Superior temporal gyrus (tissue), 1 donor: ENCODE measurements at regions not wholly inside any gene's neighbourhood (a gene's known extent, or its start where the extent isn't known, plus 50 kb on each side); places are given as distances from the start of the nearest gene placed in this dataset.
"Not testable (repeated sequence)": the region's sequence is repeated elsewhere in the genome, so short reads cannot be mapped to it uniquely, and the experiment has no call there.

ENCODE experiments used
- DNase-seq: peaks from one replicate; pipeline ENCODE4 v3.0.0-alpha.2; 2016; ENCODE audit errors: extremely low spot score

DNA sequence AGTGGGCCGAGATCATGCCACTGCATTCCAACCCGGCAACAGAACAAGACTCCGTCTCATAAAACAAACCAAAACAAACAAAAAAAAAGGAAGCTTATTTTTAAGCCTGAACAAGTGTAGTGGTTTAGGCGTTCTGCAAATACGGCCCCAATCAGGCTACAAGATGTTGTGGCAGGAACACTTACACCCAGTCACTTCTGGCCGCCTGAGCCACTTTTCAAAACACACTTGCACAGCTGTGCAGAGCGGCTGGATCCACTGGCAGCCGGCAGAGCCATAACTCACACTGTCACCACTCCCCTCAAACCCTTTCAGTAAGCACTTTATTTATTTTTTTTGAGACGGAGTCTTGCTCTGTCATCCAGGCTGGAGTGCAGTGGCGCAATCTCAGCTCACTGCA lies 81.0 kb upstream of the FRG2C start:
- DNase-seq = not testable (repeated sequence)

DNA sequence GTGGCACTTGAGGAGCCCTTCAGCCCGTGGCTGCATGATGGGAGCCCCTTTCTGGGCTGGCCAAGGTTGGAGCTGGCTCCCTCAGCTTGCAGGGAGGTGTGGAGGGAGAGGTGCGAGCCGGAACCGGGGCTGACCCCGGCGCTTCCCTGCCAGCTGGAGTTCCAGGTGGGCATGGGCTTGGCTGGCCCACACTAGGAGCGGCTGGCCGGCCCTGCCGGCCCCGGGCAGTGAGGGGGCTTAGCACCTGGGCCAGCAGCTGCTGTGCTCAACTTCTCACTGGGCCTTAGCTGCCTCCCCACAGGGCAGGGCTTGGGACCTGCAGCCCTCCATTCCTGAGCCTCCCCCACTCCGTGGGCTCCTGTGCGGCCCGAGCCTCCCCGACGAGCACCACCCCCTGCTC lies 76.4 kb upstream of the FRG2C start:
- DNase-seq = not testable (repeated sequence)

DNA sequence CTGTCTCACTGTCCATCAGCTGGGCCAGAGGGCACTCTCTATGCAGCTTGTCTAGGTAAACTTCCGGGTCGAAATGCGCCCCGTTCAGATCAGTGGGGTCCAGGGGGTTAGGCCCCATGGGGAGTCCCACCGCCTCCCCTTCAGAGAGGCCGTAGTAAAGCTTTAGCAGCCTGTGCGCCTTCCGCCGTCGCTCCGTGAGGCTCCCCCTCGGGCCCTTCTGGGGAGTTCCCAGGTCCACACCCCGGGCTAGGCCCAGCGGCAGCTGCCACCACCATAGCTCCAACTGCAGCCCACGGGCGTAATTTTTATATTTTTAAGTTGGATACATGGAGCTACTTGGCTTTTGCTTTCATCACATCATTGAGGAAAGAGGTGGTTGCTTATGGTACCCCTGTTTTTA lies 73.7 kb upstream of the FRG2C start:
- not testable (repeated sequence) for DNase-seq

DNA sequence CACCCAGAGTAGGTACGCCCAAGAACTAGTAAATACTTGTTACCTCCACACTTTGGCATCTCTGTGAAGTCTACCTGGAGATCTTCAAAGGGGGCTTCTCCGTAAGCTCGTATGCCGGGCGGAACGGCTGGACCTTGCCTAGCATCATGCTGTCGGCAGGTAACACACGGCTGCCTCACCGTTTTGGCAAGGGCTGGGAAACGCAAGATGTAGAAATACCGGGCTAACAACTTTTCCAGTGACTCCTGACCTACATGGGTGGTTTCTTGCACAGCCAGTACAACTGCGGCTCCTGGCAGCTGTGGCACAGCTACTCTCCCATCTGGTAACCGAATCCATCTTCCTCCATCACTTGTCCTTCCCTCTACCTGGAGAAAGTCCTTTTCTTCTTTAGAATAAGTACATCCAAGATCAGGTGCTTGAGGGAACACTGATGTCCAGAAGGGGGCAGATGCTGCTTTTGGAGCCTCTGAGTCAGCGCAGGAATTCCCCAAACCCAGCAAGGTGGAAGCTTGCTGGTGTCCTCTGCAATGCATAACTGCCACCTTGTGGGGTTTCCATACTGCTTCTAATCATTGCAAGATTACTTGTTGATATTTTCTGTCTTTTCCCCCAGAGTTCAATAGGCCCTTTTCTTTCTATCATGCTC lies 59.7 kb upstream of the FRG2C start:
- not testable (repeated sequence) for DNase-seq

DNA sequence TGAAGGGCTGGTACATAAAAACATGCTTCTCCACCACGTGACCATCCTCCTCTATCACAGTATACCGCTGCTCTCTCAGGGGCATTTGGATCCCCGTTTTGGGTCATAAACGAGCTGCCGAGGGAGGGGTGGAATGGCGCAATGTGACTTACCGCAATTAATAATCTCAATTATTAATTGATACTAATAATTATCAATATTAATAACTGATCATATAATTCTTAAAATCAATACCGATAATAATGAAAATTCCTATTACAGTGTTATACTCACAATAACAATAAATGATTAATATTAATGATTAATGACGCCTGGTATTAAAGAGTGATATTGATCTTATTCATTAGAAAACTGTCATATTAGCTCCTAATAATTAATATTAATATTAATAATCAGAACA lies 56.1 kb upstream of the FRG2C start:
- DNase-seq = not testable (repeated sequence)

DNA sequence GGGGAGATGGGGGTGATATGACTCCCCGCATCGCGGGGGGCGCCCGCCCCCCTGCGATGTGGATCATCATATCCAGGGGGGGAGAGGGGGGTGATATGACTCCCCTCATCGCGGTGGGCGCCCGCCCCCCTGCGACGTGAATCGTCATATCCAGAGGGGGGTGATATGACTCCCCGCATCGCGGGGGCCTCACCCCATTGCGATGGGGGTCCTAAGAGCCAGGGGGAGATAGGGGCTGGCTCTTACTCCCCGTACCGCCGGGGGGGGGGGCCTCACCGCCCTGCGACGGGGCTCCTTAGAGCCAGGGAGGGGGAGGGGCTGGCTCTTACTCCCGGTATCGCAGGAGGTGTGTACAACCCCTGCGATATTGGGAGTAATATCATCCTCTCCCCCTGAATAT lies 54.5 kb upstream of the FRG2C start:
- DNase-seq = not testable (repeated sequence)

DNA sequence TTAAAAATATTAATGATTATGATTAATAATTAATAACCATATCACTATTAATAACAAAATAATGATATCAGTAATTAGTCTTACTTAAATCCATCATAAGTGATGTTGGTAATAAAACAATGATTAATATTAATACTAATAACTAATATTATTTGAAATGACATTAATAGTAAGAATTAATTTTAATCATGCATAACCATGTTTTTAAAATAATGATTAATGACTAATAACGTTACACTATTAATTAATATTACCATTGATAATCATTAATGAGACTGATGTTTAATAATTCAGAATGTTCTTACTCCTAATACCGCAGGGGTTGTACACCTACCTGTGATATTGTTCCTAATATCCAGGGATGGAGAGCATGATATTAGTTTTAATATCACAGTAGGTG lies 53.4 kb upstream of the FRG2C start:
- DNase-seq = no peak

DNA sequence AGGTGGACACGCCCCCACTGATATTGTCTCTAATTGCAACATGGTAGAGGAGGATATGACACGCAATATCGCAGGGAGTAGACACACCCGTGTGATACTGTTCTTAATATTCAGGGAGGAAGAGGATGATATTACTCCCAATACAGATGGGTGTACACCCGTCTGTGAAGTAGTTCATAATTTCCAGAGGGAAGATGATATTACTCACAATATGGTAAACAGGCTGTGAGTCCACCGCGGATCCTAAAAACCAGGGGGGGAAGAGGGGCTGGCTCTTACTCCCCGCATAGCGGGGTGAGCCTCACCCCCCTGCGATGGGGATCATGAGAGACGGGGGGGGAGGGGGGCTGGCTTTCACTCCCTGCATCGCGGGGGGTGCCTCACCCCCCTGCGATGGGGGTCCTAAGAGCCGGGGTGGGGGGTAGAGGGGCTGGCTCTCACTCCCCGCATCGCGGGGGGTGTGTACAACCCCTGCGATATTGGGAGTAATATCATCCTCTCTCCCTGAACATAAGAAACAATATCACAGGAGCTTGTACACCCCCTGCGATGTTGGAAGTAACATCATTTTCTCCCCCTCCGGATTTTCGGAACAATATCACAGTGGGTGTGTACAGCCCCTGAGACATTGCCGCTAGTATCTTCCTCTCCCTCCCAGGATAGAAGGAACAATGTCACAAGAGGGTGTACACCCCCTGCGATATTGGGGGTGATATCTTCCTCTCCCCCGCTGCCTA lies 52.2 kb upstream of the FRG2C start:
- DNase-seq = not testable (repeated sequence)
